ENCODE measurements at regions not wholly inside any gene's neighbourhood (a gene's known extent, or its start where the extent isn't known, plus 50 kb on each side); places are given as distances from the start of the nearest gene placed in this dataset.

- no peak for ATAC-seq
These were observed 378.3 kb downstream of the FBXW7 start for GRCh38 chr4:152157629-152158028.

GRCh38 chr4:152156442-152156841 lies 379.4 kb downstream of the FBXW7 start:
- ATAC-seq, result no peak

GRCh38 chr4:152155070-152155469 lies 380.8 kb downstream of the FBXW7 start:
- no peak for ATAC-seq

- no peak for ATAC-seq
These were observed 381.5 kb downstream of the FBXW7 start for GRCh38 chr4:152154433-152154832.

GRCh38 chr4:152153476-152154270 lies 382.2 kb downstream of the FBXW7 start:
- no peak for ATAC-seq

- no peak for ATAC-seq
These were observed 385.7 kb downstream of the FBXW7 start for GRCh38 chr4:152150214-152150613.

- no peak for ATAC-seq
These were observed 386.1 kb downstream of the FBXW7 start for GRCh38 chr4:152149745-152150144.

- no peak for ATAC-seq
These were observed 387.2 kb upstream of the GATB start for GRCh38 chr4:152148057-152148456.

GRCh38 chr4:152146244-152146643 lies 385.4 kb upstream of the GATB start:
- no peak for ATAC-seq

- no peak for ATAC-seq
These were observed 383.0 kb upstream of the GATB start for GRCh38 chr4:152143806-152144205.

- ATAC-seq, result no peak
These were observed 377.6 kb upstream of the GATB start for GRCh38 chr4:152138451-152138850.

- ATAC-seq, result no peak
These were observed 372.0 kb upstream of the GATB start for GRCh38 chr4:152132776-152133175.

- no peak for ATAC-seq
These were observed 367.5 kb upstream of the GATB start for GRCh38 chr4:152128356-152128755.

GRCh38 chr4:152126238-152126637 lies 365.4 kb upstream of the GATB start:
- ATAC-seq, result no peak

- ATAC-seq, result no peak
These were observed 358.2 kb upstream of the GATB start for GRCh38 chr4:152118819-152119553.

GRCh38 chr4:152117933-152118507 lies 357.2 kb upstream of the GATB start:
- no peak for ATAC-seq

- ATAC-seq, result no peak
These were observed 356.7 kb upstream of the GATB start for GRCh38 chr4:152117520-152117919.

- ATAC-seq, result no peak
These were observed 356.2 kb upstream of the GATB start for GRCh38 chr4:152117054-152117453.

GRCh38 chr4:152115794-152116193 lies 355.0 kb upstream of the GATB start:
- no peak for ATAC-seq

- no peak for ATAC-seq
These were observed 354.3 kb upstream of the GATB start for GRCh38 chr4:152115118-152115517.

GRCh38 chr4:152114562-152114961 lies 353.8 kb upstream of the GATB start:
- no peak for ATAC-seq

GRCh38 chr4:152112887-152113286 lies 352.1 kb upstream of the GATB start:
- no peak for ATAC-seq

GRCh38 chr4:152112190-152112589 lies 351.4 kb upstream of the GATB start:
- no peak for ATAC-seq

- ATAC-seq, result no peak
These were observed 350.0 kb upstream of the GATB start for GRCh38 chr4:152110780-152111179.

All from esophagus mucosa (tissue), 1 donor.